ENCODE measurements at regions not wholly inside any gene's neighbourhood (a gene's known extent, or its start where the extent isn't known, plus 50 kb on each side); places are given as distances from the start of the nearest gene placed in this dataset.

DNA sequence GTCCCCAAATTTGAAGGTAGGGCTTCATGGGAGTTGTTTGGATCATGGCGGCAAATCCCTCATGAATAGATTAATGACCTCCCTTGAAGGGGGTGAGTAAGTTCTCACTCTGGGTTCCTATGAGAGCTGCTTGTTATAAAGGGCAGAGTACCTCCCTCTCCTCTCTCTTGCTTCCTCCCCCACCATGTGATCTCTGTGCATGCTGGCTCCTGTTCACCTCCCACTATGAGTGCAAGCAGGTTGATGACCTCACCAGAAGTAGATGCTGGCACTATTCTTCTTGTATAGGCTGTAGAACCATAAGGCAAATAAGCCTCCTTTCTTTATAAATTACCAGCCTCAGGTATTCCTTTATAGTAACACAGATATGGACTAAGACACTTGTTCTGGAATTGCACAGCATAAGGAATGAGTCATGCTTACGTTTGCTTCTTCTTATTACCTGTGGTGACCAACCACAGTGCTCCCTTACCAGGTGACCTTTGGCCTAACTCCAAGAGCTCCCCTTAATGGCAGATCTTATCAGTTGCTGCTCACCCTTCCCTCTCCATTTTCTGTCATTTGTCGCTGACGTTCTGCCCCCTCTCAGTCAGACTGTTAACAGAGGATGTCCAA, 559.5 kb upstream of the GCFC2 start:
- CTCF ChIA-PET: no interaction called here
- Mint-ChIP-seq H3K36me3 (no peaks in the 10 kb centered on the region), H3K9me3 (no peaks in the 10 kb centered on the region; the same call in 1 of the 2 replicates), H3K27me3 (ENCODE audit: low read depth) (no peaks in the 10 kb centered on the region), H3K4me3 (no peak overlapping the region), H3K27ac (no peak overlapping the region), H3K4me1 (peaks cover 13% of the 10 kb centered on the region)
- POLR2A ChIA-PET: no interaction called here
- TF ChIP-seq, protein P1, sequence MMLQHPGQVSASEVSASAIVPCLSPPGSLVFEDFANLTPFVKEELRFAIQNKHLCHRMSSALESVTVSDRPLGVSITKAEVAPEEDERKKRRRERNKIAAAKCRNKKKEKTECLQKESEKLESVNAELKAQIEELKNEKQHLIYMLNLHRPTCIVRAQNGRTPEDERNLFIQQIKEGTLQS (CRISPR knock-in tag; conservative IDR thresholded peaks at IDR 0.05): no peak
- TF ChIP-seq, protein P2, sequence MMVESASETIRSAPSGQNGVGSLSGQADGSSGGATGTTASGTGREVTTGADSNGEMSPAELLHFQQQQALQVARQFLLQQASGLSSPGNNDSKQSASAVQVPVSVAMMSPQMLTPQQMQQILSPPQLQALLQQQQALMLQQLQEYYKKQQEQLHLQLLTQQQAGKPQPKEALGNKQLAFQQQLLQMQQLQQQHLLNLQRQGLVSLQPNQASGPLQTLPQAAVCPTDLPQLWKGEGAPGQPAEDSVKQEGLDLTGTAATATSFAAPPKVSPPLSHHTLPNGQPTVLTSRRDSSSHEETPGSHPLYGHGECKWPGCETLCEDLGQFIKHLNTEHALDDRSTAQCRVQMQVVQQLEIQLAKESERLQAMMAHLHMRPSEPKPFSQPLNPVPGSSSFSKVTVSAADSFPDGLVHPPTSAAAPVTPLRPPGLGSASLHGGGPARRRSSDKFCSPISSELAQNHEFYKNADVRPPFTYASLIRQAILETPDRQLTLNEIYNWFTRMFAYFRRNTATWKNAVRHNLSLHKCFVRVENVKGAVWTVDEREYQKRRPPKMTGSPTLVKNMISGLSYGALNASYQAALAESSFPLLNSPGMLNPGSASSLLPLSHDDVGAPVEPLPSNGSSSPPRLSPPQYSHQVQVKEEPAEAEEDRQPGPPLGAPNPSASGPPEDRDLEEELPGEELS (CRISPR knock-in tag; IDR thresholded peaks at IDR 0.05): no peak
- TF ChIP-seq, protein P3, sequence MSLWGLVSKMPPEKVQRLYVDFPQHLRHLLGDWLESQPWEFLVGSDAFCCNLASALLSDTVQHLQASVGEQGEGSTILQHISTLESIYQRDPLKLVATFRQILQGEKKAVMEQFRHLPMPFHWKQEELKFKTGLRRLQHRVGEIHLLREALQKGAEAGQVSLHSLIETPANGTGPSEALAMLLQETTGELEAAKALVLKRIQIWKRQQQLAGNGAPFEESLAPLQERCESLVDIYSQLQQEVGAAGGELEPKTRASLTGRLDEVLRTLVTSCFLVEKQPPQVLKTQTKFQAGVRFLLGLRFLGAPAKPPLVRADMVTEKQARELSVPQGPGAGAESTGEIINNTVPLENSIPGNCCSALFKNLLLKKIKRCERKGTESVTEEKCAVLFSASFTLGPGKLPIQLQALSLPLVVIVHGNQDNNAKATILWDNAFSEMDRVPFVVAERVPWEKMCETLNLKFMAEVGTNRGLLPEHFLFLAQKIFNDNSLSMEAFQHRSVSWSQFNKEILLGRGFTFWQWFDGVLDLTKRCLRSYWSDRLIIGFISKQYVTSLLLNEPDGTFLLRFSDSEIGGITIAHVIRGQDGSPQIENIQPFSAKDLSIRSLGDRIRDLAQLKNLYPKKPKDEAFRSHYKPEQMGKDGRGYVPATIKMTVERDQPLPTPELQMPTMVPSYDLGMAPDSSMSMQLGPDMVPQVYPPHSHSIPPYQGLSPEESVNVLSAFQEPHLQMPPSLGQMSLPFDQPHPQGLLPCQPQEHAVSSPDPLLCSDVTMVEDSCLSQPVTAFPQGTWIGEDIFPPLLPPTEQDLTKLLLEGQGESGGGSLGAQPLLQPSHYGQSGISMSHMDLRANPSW (CRISPR knock-in tag; conservative IDR thresholded peaks at IDR 0.05; ENCODE audit: low read depth): no peak
- TF ChIP-seq NFYB (CRISPR knock-in tag; conservative IDR thresholded peaks at IDR 0.05; ENCODE audit: low read depth): no peak
- no peak for TF ChIP-seq TEAD4 (CRISPR knock-in tag; IDR thresholded peaks at IDR 0.05)
- no peak for TF ChIP-seq CBFB (CRISPR knock-in tag; IDR thresholded peaks at IDR 0.05; ENCODE audit: low read depth)
- TF ChIP-seq FOXK1 (CRISPR knock-in tag; IDR thresholded peaks at IDR 0.05): no peak
- TF ChIP-seq, protein P4, sequence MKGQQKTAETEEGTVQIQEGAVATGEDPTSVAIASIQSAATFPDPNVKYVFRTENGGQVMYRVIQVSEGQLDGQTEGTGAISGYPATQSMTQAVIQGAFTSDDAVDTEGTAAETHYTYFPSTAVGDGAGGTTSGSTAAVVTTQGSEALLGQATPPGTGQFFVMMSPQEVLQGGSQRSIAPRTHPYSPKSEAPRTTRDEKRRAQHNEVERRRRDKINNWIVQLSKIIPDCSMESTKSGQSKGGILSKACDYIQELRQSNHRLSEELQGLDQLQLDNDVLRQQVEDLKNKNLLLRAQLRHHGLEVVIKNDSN (CRISPR knock-in tag; IDR thresholded peaks at IDR 0.05): no peak
- TF ChIP-seq, protein P5, sequence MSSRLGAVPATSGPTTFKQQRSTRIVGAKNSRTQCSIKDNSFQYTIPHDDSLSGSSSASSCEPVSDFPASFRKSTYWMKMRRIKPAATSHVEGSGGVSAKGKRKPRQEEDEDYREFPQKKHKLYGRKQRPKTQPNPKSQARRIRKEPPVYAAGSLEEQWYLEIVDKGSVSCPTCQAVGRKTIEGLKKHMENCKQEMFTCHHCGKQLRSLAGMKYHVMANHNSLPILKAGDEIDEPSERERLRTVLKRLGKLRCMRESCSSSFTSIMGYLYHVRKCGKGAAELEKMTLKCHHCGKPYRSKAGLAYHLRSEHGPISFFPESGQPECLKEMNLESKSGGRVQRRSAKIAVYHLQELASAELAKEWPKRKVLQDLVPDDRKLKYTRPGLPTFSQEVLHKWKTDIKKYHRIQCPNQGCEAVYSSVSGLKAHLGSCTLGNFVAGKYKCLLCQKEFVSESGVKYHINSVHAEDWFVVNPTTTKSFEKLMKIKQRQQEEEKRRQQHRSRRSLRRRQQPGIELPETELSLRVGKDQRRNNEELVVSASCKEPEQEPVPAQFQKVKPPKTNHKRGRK (CRISPR knock-in tag; IDR thresholded peaks at IDR 0.05; ENCODE audit: borderline replicate concordance): no peak
- no peak for TF ChIP-seq NFE2L1 (CRISPR knock-in tag; IDR thresholded peaks at IDR 0.05)
- no peak for TF ChIP-seq FOXJ3 (CRISPR knock-in tag; IDR thresholded peaks at IDR 0.05; ENCODE audit: borderline replicate concordance)
- TF ChIP-seq, protein P6, sequence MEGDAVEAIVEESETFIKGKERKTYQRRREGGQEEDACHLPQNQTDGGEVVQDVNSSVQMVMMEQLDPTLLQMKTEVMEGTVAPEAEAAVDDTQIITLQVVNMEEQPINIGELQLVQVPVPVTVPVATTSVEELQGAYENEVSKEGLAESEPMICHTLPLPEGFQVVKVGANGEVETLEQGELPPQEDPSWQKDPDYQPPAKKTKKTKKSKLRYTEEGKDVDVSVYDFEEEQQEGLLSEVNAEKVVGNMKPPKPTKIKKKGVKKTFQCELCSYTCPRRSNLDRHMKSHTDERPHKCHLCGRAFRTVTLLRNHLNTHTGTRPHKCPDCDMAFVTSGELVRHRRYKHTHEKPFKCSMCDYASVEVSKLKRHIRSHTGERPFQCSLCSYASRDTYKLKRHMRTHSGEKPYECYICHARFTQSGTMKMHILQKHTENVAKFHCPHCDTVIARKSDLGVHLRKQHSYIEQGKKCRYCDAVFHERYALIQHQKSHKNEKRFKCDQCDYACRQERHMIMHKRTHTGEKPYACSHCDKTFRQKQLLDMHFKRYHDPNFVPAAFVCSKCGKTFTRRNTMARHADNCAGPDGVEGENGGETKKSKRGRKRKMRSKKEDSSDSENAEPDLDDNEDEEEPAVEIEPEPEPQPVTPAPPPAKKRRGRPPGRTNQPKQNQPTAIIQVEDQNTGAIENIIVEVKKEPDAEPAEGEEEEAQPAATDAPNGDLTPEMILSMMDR (IDR thresholded peaks at IDR 0.05): no peak
- TF ChIP-seq, protein P7, sequence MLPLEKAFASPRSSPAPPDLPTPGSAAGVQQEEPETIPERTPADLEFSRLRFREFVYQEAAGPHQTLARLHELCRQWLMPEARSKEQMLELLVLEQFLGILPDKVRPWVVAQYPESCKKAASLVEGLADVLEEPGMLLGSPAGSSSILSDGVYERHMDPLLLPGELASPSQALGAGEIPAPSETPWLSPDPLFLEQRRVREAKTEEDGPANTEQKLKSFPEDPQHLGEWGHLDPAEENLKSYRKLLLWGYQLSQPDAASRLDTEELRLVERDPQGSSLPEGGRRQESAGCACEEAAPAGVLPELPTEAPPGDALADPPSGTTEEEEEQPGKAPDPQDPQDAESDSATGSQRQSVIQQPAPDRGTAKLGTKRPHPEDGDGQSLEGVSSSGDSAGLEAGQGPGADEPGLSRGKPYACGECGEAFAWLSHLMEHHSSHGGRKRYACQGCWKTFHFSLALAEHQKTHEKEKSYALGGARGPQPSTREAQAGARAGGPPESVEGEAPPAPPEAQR (CRISPR knock-in tag; IDR thresholded peaks at IDR 0.05): no peak
- TF ChIP-seq GTF2I (CRISPR knock-in tag; conservative IDR thresholded peaks at IDR 0.05): no peak
- no peak for TF ChIP-seq JAZF1 (CRISPR knock-in tag; IDR thresholded peaks at IDR 0.05)
- TF ChIP-seq, protein P8, sequence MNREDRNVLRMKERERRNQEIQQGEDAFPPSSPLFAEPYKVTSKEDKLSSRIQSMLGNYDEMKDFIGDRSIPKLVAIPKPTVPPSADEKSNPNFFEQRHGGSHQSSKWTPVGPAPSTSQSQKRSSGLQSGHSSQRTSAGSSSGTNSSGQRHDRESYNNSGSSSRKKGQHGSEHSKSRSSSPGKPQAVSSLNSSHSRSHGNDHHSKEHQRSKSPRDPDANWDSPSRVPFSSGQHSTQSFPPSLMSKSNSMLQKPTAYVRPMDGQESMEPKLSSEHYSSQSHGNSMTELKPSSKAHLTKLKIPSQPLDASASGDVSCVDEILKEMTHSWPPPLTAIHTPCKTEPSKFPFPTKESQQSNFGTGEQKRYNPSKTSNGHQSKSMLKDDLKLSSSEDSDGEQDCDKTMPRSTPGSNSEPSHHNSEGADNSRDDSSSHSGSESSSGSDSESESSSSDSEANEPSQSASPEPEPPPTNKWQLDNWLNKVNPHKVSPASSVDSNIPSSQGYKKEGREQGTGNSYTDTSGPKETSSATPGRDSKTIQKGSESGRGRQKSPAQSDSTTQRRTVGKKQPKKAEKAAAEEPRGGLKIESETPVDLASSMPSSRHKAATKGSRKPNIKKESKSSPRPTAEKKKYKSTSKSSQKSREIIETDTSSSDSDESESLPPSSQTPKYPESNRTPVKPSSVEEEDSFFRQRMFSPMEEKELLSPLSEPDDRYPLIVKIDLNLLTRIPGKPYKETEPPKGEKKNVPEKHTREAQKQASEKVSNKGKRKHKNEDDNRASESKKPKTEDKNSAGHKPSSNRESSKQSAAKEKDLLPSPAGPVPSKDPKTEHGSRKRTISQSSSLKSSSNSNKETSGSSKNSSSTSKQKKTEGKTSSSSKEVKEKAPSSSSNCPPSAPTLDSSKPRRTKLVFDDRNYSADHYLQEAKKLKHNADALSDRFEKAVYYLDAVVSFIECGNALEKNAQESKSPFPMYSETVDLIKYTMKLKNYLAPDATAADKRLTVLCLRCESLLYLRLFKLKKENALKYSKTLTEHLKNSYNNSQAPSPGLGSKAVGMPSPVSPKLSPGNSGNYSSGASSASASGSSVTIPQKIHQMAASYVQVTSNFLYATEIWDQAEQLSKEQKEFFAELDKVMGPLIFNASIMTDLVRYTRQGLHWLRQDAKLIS (CRISPR knock-in tag; IDR thresholded peaks at IDR 0.05; ENCODE audit: borderline replicate concordance): no peak
- ATAC-seq: no peak
- no peak for DNase-seq (ENCODE audit: low spot score)
